Neural progenitor cell (in vitro differentiated cells): ENCODE measurements at regions not wholly inside any gene's neighbourhood (a gene's known extent, or its start where the extent isn't known, plus 50 kb on each side); places are given as distances from the start of the nearest gene placed in this dataset.
"Not testable (repeated sequence)": the region's sequence is repeated elsewhere in the genome, so short reads cannot be mapped to it uniquely, and the experiment has no call there.

Source experiments
- DNase-seq: peaks from one replicate; pipeline ENCODE4 v3.0.0-alpha.2; 2016; ENCODE audit warnings: low spot score
- H2AFZ ChIP-seq: fragments of 200-600 bp; sonication (generic); replicated peaks from 2 replicates; pipeline ENCODE4 v1.6.1; 2016; ENCODE audit warnings: antibody characterized with exemption
- H3F3A ChIP-seq: fragments of 200-600 bp; sonication (generic); 2 replicates; pipeline ENCODE4 v1.6.1; 2016; ENCODE audit warnings: antibody characterized with exemption, low read depth
- H3K27ac ChIP-seq: fragments of 200-600 bp; sonication (generic); 2 replicates; pipeline ENCODE4 v1.5.1; 2016; ENCODE audit warnings: mild to moderate bottlenecking
- H3K27me3 ChIP-seq: fragments of 200-600 bp; sonication (generic); 2 replicates; pipeline ENCODE4 v1.6.1; 2016; ENCODE audit warnings: mild to moderate bottlenecking, moderate library complexity
- H3K36me3 ChIP-seq: fragments of 200-600 bp; sonication (generic); 2 replicates; pipeline ENCODE4 v1.5.1; 2016
- H3K4me1 ChIP-seq: fragments of 200-600 bp; sonication (generic); 2 replicates; pipeline ENCODE4 v1.6.1; 2016; ENCODE audit warnings: mixed run types
- H3K4me2 ChIP-seq: fragments of 200-600 bp; sonication (generic); 2 replicates; pipeline ENCODE4 v1.6.1; 2016
- H3K4me3 ChIP-seq: fragments of 200-600 bp; sonication (generic); 2 replicates; pipeline ENCODE4 v1.5.1; 2016
- H3K79me2 ChIP-seq: fragments of 200-600 bp; sonication (generic); 2 replicates; pipeline ENCODE4 v1.6.1; 2016; ENCODE audit warnings: low read depth
- H3K9ac ChIP-seq: fragments of 200-600 bp; sonication (generic); 2 replicates; pipeline ENCODE4 v1.6.1; 2016
- H3K9me3 ChIP-seq: fragments of 200-600 bp; sonication (generic); 2 replicates; pipeline ENCODE4 v1.5.1; 2016; ENCODE audit warnings: low read depth
- H4K20me1 ChIP-seq: fragments of 200-600 bp; sonication (generic); 2 replicates; pipeline ENCODE4 v1.6.1; 2016; ENCODE audit warnings: low read depth
- H3K27ac Mint-ChIP-seq: 3 replicates; pipeline ENCODE4 v1.8.0; 2021; ENCODE audit warnings: mixed read lengths
- H3K27me3 Mint-ChIP-seq: 2 replicates; pipeline ENCODE4 v1.8.0; 2022; ENCODE audit warnings: low read depth, mild to moderate bottlenecking, inconsistent platforms, moderate library complexity, mixed read lengths; ENCODE audit not compliant: insufficient read depth
- H3K36me3 Mint-ChIP-seq: 3 replicates; pipeline ENCODE4 v1.8.0; 2021; ENCODE audit warnings: mixed read lengths
- H3K4me1 Mint-ChIP-seq: 3 replicates; pipeline ENCODE4 v1.8.0; 2021; ENCODE audit warnings: mixed read lengths
- H3K4me3 Mint-ChIP-seq: 3 replicates; pipeline ENCODE4 v1.8.0; 2021; ENCODE audit warnings: mild to moderate bottlenecking, moderate library complexity, mixed read lengths
- H3K9me3 Mint-ChIP-seq: 3 replicates; pipeline ENCODE4 v1.8.0; 2020; ENCODE audit warnings: mixed read lengths
- EZH2 ChIP-seq: fragments of 200-600 bp; sonication (generic); IDR thresholded peaks from 2 replicates; pipeline ENCODE4 v1.6.1; 2017; ENCODE audit warnings: antibody characterized with exemption, mild to moderate bottlenecking, moderate library complexity
- EZH2phosphoT487 ChIP-seq: fragments of 200-600 bp; sonication (generic); IDR thresholded peaks from 2 replicates; pipeline ENCODE4 v1.6.1; 2017; ENCODE audit warnings: antibody characterized with exemption
- TF ChIP-seq, protein P1 (sequence below): fragments of 200-600 bp; sonication (generic); IDR thresholded peaks from 2 replicates; pipeline ENCODE4 v1.5.1; 2017; ENCODE audit warnings: antibody characterized with exemption, mild to moderate bottlenecking

DNA sequence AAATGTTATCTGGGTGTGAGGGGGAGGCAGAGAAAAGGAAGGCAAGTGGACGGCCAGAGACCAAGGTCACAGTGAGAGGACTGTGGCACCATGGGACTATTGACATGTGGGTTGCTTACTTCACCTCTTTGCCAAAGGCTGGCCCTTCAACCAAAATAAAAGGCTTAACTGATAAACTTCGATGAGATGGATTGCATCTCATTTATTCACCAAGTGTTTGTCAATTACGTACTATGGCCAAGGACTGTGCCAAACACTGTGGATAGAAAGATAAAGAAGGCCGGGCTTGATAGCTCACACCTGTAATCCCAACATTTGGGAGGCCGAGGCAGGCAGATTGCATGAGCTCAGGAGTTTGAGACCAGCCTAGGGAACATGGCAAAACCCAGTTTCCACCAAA is 98.7 kb upstream of the CCBE1 start:
- no peaks in the 10 kb centered on the region for H3F3A ChIP-seq
- no peaks in the 10 kb centered on the region for H3K4me1 ChIP-seq
- H3K9ac ChIP-seq: no peak overlapping the region
- H3K4me3 ChIP-seq: no peak overlapping the region
- H3K36me3 ChIP-seq: no peaks in the 10 kb centered on the region
- H2AFZ ChIP-seq: no peak overlapping the region
- H3K27ac ChIP-seq: no peak overlapping the region
- DNase-seq: no peak
- H3K4me2 ChIP-seq: no peak overlapping the region
- Mint-ChIP-seq H3K27ac (no peak overlapping the region), H3K9me3 (peaks cover 3% of the 10 kb centered on the region), H3K27me3 (no peaks in the 10 kb centered on the region), H3K4me1 (peaks cover 6% of the 10 kb centered on the region), H3K4me3 (no peak overlapping the region), H3K36me3 (no peaks in the 10 kb centered on the region)
- no peaks in the 10 kb centered on the region for H3K79me2 ChIP-seq
- H3K9me3 ChIP-seq: no peaks in the 10 kb centered on the region
- no peaks in the 10 kb centered on the region for H4K20me1 ChIP-seq
- no peaks in the 10 kb centered on the region for H3K27me3 ChIP-seq
- TF ChIP-seq EZH2phosphoT487 (no peak), EZH2 (no peak)
- TF ChIP-seq, protein P1, sequence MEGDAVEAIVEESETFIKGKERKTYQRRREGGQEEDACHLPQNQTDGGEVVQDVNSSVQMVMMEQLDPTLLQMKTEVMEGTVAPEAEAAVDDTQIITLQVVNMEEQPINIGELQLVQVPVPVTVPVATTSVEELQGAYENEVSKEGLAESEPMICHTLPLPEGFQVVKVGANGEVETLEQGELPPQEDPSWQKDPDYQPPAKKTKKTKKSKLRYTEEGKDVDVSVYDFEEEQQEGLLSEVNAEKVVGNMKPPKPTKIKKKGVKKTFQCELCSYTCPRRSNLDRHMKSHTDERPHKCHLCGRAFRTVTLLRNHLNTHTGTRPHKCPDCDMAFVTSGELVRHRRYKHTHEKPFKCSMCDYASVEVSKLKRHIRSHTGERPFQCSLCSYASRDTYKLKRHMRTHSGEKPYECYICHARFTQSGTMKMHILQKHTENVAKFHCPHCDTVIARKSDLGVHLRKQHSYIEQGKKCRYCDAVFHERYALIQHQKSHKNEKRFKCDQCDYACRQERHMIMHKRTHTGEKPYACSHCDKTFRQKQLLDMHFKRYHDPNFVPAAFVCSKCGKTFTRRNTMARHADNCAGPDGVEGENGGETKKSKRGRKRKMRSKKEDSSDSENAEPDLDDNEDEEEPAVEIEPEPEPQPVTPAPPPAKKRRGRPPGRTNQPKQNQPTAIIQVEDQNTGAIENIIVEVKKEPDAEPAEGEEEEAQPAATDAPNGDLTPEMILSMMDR: no peak

DNA sequence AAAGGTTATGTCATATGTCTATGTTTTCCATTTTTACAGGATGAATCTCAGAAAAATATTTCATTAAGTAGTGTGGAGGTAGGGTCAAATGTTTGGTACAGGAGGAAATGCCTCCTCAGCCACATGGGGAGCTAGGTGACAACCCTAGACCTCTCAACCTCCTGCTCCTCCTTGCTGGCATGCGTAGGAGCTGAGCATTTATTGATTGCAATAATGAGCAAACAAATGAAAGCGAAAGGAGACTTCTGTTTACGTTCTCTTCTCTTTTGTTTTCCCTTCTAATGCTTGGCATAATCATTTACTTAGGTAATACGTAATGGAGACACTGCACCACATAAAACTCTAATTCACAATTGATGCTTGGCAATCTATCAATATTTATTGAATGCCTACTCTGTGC is 95.1 kb upstream of the CCBE1 start:
- H3K4me1 ChIP-seq: no peaks in the 10 kb centered on the region
- H3K27me3 ChIP-seq: no peaks in the 10 kb centered on the region
- Mint-ChIP-seq H3K4me1 (peaks cover 6% of the 10 kb centered on the region), H3K36me3 (no peaks in the 10 kb centered on the region), H3K9me3 (peaks cover 4% of the 10 kb centered on the region), H3K4me3 (no peak overlapping the region), H3K27ac (no peak overlapping the region), H3K27me3 (peaks cover 2% of the 10 kb centered on the region)
- no peak for DNase-seq
- H3K9me3 ChIP-seq: no peaks in the 10 kb centered on the region
- no peaks in the 10 kb centered on the region for H3F3A ChIP-seq
- H3K79me2 ChIP-seq: no peaks in the 10 kb centered on the region
- H3K4me2 ChIP-seq: no peak overlapping the region
- H3K36me3 ChIP-seq: no peaks in the 10 kb centered on the region
- no peaks in the 10 kb centered on the region for H4K20me1 ChIP-seq
- no peak overlapping the region for H3K9ac ChIP-seq
- H3K4me3 ChIP-seq: no peak overlapping the region
- H3K27ac ChIP-seq: no peak overlapping the region
- no peak for TF ChIP-seq EZH2
- TF ChIP-seq EZH2phosphoT487: no peak
- TF ChIP-seq, protein P1: no peak
- no peak overlapping the region for H2AFZ ChIP-seq

DNA sequence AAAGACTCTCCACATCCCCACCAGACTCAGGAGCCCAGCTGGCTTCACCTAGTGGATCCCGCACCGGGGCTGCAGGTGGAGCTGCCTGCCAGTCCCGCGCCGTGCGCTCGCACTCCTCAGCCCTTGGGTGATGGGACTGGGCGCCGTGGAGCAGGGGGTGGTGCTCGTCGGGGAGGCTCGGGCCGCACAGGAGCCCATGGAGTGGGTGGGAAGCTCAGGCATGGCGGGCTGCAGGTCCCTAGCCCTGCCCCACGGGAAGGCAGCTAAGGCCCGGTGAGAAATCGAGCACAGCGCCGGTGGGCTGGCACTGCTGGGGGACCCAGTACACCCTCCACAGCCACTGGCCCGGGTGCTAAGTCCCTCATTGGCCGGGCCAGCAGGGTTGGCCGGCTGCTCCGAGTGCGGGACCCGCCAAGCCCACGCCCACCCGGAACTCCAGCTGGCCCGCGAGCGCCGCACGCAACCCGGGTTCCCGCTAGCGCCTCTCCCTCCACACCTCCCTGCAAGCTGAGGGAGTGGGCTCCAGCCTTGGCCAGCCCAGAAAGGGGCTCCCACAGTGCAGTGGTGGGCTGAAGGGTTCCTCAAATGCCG is 93.2 kb upstream of the CCBE1 start:
- not testable (repeated sequence) for H3K4me1 ChIP-seq, H3K4me3 Mint-ChIP-seq, H3F3A ChIP-seq, H4K20me1 ChIP-seq, H3K9me3 ChIP-seq, H3K27me3 Mint-ChIP-seq, H3K9ac ChIP-seq, H3K27ac Mint-ChIP-seq, H3K36me3 ChIP-seq, H3K4me2 ChIP-seq, H3K4me3 ChIP-seq, H3K27me3 ChIP-seq, H3K36me3 Mint-ChIP-seq, H3K4me1 Mint-ChIP-seq, H2AFZ ChIP-seq, DNase-seq, H3K79me2 ChIP-seq, H3K27ac ChIP-seq, H3K9me3 Mint-ChIP-seq

DNA sequence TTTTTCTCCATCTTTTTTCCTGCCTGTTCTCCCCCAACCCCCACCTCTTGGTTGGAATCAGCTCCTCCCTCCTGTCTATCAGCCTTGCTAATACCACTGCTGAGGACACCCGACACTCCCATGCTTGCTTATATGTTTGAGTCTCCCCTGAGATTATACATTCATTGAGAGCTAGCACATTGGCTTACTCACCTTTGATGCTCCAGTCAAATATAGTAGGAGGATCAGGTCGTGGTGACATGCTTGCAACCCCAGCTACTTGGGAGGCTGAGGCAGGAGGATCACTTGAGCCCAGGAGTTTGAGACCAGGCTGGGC is 91.5 kb upstream of the CCBE1 start:
- Mint-ChIP-seq H3K4me1 (peaks cover 6% of the 10 kb centered on the region), H3K27me3 (peaks cover 2% of the 10 kb centered on the region), H3K36me3 (no peaks in the 10 kb centered on the region), H3K4me3 (no peak overlapping the region), H3K9me3 (peaks cover 4% of the 10 kb centered on the region), H3K27ac (no peak overlapping the region)
- H3K4me1 ChIP-seq: no peaks in the 10 kb centered on the region
- no peak for DNase-seq
- no peak overlapping the region for H2AFZ ChIP-seq
- H3K4me2 ChIP-seq: no peak overlapping the region
- H3K79me2 ChIP-seq: no peaks in the 10 kb centered on the region
- H3K9me3 ChIP-seq: no peaks in the 10 kb centered on the region
- no peaks in the 10 kb centered on the region for H3F3A ChIP-seq
- H3K36me3 ChIP-seq: no peaks in the 10 kb centered on the region
- no peaks in the 10 kb centered on the region for H4K20me1 ChIP-seq
- H3K9ac ChIP-seq: no peak overlapping the region
- H3K27ac ChIP-seq: no peak overlapping the region
- H3K27me3 ChIP-seq: no peaks in the 10 kb centered on the region
- TF ChIP-seq EZH2: no peak
- TF ChIP-seq, protein P1: no peak
- TF ChIP-seq EZH2phosphoT487: no peak
- no peak overlapping the region for H3K4me3 ChIP-seq
